Activated T-cell treated with anti-CD3 and anti-CD28 coated beads, Interleukin-2, amount 50 U/mL, for 24 hours (primary cell): ENCODE measurements at regions not wholly inside any gene's neighbourhood (a gene's known extent, or its start where the extent isn't known, plus 50 kb on each side); places are given as distances from the start of the nearest gene placed in this dataset.

ENCODE experiments used
- DNase-seq: peaks from one replicate; pipeline ENCODE4 v3.0.0-alpha.2; 2020
- H3K27ac Mint-ChIP-seq: 2 replicates; pipeline ENCODE4 v1.8.0; 2020; ENCODE audit warnings: mild to moderate bottlenecking, mixed read lengths
- H3K27me3 Mint-ChIP-seq: 2 replicates; pipeline ENCODE4 v1.8.0; 2020; ENCODE audit warnings: mixed read lengths
- H3K36me3 Mint-ChIP-seq: 2 replicates; pipeline ENCODE4 v1.8.0; 2020; ENCODE audit warnings: low read depth, mixed read lengths
- H3K4me1 Mint-ChIP-seq: 2 replicates; pipeline ENCODE4 v1.8.0; 2020; ENCODE audit warnings: low read depth, mixed read lengths
- H3K4me3 Mint-ChIP-seq: 2 replicates; pipeline ENCODE4 v1.8.0; 2020; ENCODE audit warnings: mild to moderate bottlenecking, moderate library complexity, mixed read lengths
- H3K9me3 Mint-ChIP-seq: 2 replicates; pipeline ENCODE4 v1.8.0; 2020; ENCODE audit warnings: mixed read lengths

GRCh38 chr12:115898670-115899069 lies 378.8 kb downstream of the MED13L start:
- DNase-seq: no peak
- no peak overlapping the region for H3K4me3 Mint-ChIP-seq
- H3K27me3 Mint-ChIP-seq: peaks cover 35% of the 10 kb centered on the region
- H3K4me1 Mint-ChIP-seq: no peaks in the 10 kb centered on the region
- H3K27ac Mint-ChIP-seq: no peak overlapping the region
- peaks cover 3% of the 10 kb centered on the region for H3K9me3 Mint-ChIP-seq
- no peaks in the 10 kb centered on the region for H3K36me3 Mint-ChIP-seq

GRCh38 chr12:115897729-115898128 lies 379.8 kb downstream of the MED13L start:
- H3K27me3 Mint-ChIP-seq: peaks cover 43% of the 10 kb centered on the region
- DNase-seq: no peak
- no peaks in the 10 kb centered on the region for H3K36me3 Mint-ChIP-seq
- H3K27ac Mint-ChIP-seq: no peak overlapping the region
- peaks cover 3% of the 10 kb centered on the region for H3K9me3 Mint-ChIP-seq
- H3K4me1 Mint-ChIP-seq: no peaks in the 10 kb centered on the region
- H3K4me3 Mint-ChIP-seq: no peak overlapping the region

DNA sequence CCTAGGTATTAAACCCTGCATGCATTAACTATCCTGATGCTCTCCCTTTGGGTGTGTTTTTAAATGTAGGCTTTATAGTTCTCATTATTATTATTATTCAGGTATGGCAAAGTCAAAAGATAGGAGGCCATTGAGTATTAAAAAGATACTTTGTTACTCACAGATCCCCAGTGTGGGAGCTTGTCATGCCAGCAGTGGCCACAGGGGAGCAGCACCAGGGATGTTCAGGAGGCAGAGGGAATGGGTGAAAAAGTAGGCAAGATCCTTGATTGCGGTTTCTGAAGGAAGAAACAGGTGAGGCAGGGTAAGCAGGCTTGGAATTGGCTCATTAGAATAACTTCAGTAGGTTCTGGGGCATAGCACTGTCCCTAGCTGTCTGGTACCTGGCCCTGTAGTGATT lies 382.2 kb downstream of the MED13L start:
- H3K4me3 Mint-ChIP-seq: no peak overlapping the region
- no peak overlapping the region for H3K27ac Mint-ChIP-seq
- no peak for DNase-seq
- H3K9me3 Mint-ChIP-seq: peaks cover 3% of the 10 kb centered on the region
- peaks cover 41% of the 10 kb centered on the region for H3K27me3 Mint-ChIP-seq
- no peaks in the 10 kb centered on the region for H3K36me3 Mint-ChIP-seq
- H3K4me1 Mint-ChIP-seq: no peaks in the 10 kb centered on the region

DNA sequence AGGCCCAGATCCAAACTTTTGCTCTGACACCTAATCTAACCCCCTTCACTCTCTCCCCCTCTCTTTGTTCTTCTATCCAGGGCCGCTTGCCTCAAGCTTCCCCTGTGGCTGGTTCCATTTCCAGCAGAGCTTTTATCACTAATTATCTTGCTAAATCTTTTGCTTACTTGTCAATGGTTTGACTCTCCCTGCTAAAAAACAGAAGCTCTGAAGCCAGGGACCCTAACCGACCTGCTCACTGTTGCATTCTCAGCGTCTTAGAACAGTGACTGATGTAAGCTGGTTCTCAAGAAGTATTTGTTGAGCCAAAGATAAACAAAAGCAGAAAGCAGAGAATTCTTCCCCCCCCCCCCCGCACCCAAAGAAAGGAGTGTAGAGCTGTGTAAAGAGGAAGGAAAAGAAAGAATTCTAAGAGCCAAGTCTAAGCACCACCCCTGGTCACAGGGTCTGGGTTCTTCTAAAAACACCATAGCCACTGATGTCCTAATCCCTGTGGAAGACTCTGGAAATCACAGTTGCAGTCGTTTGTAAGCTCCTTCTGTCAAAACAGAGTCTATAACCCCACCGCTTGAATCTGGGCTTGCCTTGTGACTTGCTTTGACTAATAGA lies 385.8 kb downstream of the MED13L start:
- no peak for DNase-seq
- Mint-ChIP-seq H3K4me3 (no peak overlapping the region), H3K4me1 (no peaks in the 10 kb centered on the region), H3K27ac (no peak overlapping the region), H3K36me3 (no peaks in the 10 kb centered on the region), H3K27me3 (peaks cover 40% of the 10 kb centered on the region), H3K9me3 (peaks cover 3% of the 10 kb centered on the region)

- no peak overlapping the region for H3K4me3 Mint-ChIP-seq
- DNase-seq: no peak
- no peaks in the 10 kb centered on the region for H3K9me3 Mint-ChIP-seq
- peaks cover 27% of the 10 kb centered on the region for H3K27me3 Mint-ChIP-seq
- H3K36me3 Mint-ChIP-seq: no peaks in the 10 kb centered on the region
- no peaks in the 10 kb centered on the region for H3K4me1 Mint-ChIP-seq
- no peak overlapping the region for H3K27ac Mint-ChIP-seq
Measured at GRCh38 chr12:115886666-115887065, 390.8 kb downstream of the MED13L start.

DNA sequence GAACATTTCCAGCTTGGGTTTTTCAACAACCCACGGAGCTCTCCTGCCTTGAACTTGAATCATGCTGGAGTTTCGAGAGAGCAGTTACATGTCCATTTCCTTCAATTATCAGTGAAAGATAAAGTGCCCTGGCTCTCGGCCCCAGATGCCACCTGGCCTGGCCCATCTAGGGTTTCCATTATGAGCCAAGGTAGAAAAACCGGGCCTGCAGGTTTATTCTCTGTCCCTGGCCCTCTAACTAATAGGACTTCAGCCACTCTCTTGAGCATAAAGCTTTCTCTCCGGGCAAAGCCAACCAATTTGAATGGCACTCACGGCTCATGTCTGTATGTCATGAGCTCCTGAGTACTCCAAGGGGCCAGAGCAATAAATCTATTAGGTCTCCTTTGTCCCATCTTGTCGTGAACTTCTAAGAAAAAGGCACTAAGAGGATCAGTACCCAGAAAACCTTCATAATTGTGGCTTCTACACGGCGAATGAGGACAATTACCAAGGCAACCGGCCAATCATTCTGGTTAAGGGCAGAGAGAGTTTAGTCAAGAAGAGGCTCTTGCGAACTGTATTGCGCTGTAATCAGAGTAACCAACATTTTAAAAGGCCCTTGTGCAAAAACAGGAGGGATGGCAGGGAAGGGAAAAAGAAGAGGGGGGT lies 392.3 kb downstream of the MED13L start:
- Mint-ChIP-seq H3K4me3 (no peak overlapping the region), H3K27me3 (peaks cover 23% of the 10 kb centered on the region), H3K4me1 (no peaks in the 10 kb centered on the region), H3K36me3 (no peaks in the 10 kb centered on the region), H3K27ac (no peak overlapping the region), H3K9me3 (no peaks in the 10 kb centered on the region)
- DNase-seq: no peak

DNA sequence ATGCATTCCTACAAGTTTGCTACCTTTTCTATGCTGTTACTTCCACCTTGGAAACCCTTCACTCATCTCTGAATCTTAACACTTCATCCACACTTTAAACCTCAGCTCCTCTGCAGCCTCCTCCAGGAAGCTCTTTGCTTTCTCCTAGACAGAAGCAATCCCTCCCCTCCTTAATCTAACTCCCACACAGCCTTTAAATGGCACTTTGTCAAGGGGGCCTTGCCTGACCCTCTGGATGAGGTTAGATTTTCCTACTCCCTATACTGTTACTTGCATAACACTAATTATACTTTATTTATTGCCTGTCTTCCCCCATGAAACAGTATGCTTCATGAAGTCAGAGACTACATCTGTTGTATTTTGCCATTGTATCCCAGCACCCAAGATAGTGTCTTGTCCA lies 394.6 kb downstream of the MED13L start:
- H3K4me3 Mint-ChIP-seq: no peak overlapping the region
- no peak overlapping the region for H3K27ac Mint-ChIP-seq
- no peaks in the 10 kb centered on the region for H3K9me3 Mint-ChIP-seq
- no peaks in the 10 kb centered on the region for H3K36me3 Mint-ChIP-seq
- DNase-seq: no peak
- H3K4me1 Mint-ChIP-seq: no peaks in the 10 kb centered on the region
- peaks cover 26% of the 10 kb centered on the region for H3K27me3 Mint-ChIP-seq

GRCh38 chr12:115880238-115880637 lies 397.3 kb downstream of the MED13L start:
- no peak for DNase-seq
- Mint-ChIP-seq H3K36me3 (no peaks in the 10 kb centered on the region), H3K27ac (no peak overlapping the region), H3K27me3 (peaks cover 13% of the 10 kb centered on the region), H3K9me3 (peaks cover 2% of the 10 kb centered on the region), H3K4me3 (no peak overlapping the region), H3K4me1 (no peaks in the 10 kb centered on the region)

DNA sequence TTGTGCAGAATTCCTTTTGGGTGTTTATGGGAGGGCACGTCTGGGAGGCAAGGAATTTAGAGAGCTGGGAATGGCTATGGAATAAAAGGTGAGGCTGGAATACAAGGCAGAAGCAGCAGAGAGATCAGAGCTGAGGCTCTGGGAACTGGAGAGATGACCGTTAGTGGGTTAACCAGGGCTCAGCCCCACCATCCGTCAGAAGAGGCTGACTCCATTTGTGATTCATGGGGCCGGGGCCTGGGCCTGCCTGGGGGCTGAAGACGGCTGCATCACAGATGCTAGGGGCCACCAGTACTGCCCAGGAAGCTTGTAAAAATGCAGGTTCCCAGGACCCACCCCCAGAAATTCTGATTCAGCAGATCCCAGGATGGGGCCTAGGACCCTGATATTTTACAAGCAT lies 398.1 kb downstream of the MED13L start:
- H3K27ac Mint-ChIP-seq: no peak overlapping the region
- peaks cover 8% of the 10 kb centered on the region for H3K27me3 Mint-ChIP-seq
- H3K4me1 Mint-ChIP-seq: no peaks in the 10 kb centered on the region
- H3K4me3 Mint-ChIP-seq: no peak overlapping the region
- no peak for DNase-seq
- H3K9me3 Mint-ChIP-seq: peaks cover 2% of the 10 kb centered on the region
- no peaks in the 10 kb centered on the region for H3K36me3 Mint-ChIP-seq

GRCh38 chr12:115873451-115874082 lies 403.9 kb downstream of the MED13L start:
- no peaks in the 10 kb centered on the region for H3K4me1 Mint-ChIP-seq
- H3K4me3 Mint-ChIP-seq: no peak overlapping the region
- H3K9me3 Mint-ChIP-seq: peaks cover 2% of the 10 kb centered on the region
- H3K27ac Mint-ChIP-seq: no peak overlapping the region
- no peak for DNase-seq
- peaks cover 36% of the 10 kb centered on the region for H3K27me3 Mint-ChIP-seq
- H3K36me3 Mint-ChIP-seq: no peaks in the 10 kb centered on the region

DNA sequence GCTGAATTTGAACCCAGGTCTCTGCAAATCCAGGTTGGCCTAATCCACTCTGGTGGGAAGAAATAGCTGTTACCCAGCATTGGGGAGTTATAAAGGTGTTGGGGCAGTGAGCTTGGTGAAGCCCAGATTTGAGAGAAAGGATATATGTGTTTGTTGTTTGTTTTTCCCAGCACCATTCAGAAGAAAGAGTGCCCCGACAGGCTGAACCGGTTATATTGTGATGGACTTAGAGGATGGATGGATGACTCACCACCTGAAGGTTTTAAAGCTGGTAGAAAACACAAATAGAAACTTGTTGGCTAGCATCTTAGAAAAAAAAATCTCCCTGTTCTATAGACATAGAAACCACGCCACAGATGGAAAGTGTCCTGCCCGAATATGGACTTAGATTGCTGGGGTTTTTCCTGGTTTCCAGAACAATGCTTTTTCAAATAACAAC lies 404.6 kb downstream of the MED13L start:
- H3K4me1 Mint-ChIP-seq: no peaks in the 10 kb centered on the region
- H3K4me3 Mint-ChIP-seq: no peak overlapping the region
- peaks cover 41% of the 10 kb centered on the region for H3K27me3 Mint-ChIP-seq
- H3K27ac Mint-ChIP-seq: no peak overlapping the region
- H3K9me3 Mint-ChIP-seq: peaks cover 2% of the 10 kb centered on the region
- no peaks in the 10 kb centered on the region for H3K36me3 Mint-ChIP-seq
- no peak for DNase-seq

- H3K27ac Mint-ChIP-seq: no peak overlapping the region
- H3K4me1 Mint-ChIP-seq: no peaks in the 10 kb centered on the region
- no peak for DNase-seq
- no peaks in the 10 kb centered on the region for H3K36me3 Mint-ChIP-seq
- H3K27me3 Mint-ChIP-seq: peaks cover 41% of the 10 kb centered on the region
- peaks cover 2% of the 10 kb centered on the region for H3K9me3 Mint-ChIP-seq
- no peak overlapping the region for H3K4me3 Mint-ChIP-seq
Measured at GRCh38 chr12:115872212-115872611, 405.3 kb downstream of the MED13L start.

DNA sequence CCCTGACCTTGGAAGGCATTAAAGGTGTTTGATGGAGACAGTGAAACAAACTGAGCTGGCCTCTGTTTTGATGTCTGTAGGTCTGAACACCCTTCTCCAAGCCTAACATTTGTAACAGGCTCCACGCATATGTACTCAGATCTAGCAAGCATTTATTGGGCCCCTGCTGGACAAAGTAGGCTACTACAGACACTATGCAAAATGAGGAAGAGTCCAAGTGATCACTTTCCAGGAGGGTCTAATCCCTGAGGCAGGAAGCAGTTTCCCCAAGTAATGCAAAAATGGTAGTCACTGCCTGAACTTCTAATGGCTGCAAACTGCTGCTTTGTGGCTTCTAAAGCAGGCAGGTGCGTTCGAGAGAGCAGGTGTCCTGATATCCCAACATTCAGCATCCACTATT lies 405.8 kb downstream of the MED13L start:
- no peak for DNase-seq
- no peaks in the 10 kb centered on the region for H3K36me3 Mint-ChIP-seq
- H3K4me1 Mint-ChIP-seq: no peaks in the 10 kb centered on the region
- H3K27me3 Mint-ChIP-seq: peaks cover 41% of the 10 kb centered on the region
- no peak overlapping the region for H3K27ac Mint-ChIP-seq
- H3K9me3 Mint-ChIP-seq: no peaks in the 10 kb centered on the region
- H3K4me3 Mint-ChIP-seq: no peak overlapping the region

DNA sequence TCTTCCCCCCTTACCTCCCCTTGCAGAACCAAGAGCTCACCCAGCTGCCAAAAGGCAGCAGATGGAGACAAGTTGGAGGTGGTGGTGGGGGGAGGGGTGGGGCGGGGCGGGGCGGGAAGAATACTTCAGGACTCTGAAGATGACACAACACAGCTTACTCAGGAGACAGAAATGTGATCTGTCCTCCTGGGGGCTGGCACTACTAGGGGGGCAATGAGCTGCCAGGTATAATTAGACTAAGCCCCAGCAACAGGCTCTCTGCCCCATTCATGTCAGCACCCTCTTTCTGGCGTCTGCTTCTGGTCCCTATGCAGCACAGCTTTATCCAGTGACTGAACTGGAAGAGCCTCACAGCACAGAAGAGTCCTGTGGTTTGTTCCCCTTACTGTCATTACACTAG lies 407.0 kb downstream of the MED13L start:
- H3K9me3 Mint-ChIP-seq: no peaks in the 10 kb centered on the region

GRCh38 chr12:115870021-115870420 lies 407.5 kb downstream of the MED13L start:
- Mint-ChIP-seq H3K27ac (no peak overlapping the region), H3K4me1 (no peaks in the 10 kb centered on the region), H3K27me3 (peaks cover 41% of the 10 kb centered on the region), H3K9me3 (no peaks in the 10 kb centered on the region), H3K36me3 (no peaks in the 10 kb centered on the region), H3K4me3 (no peak overlapping the region)
- DNase-seq: no peak

More for the DNA sequence above, 407.0 kb downstream of the MED13L start:
- peaks cover 41% of the 10 kb centered on the region for H3K27me3 Mint-ChIP-seq
- no peak for DNase-seq
- H3K4me3 Mint-ChIP-seq: no peak overlapping the region
- H3K4me1 Mint-ChIP-seq: no peaks in the 10 kb centered on the region
- no peak overlapping the region for H3K27ac Mint-ChIP-seq
- no peaks in the 10 kb centered on the region for H3K36me3 Mint-ChIP-seq
